ENCODE measurements at regions not wholly inside any gene's neighbourhood (a gene's known extent, or its start where the extent isn't known, plus 50 kb on each side); places are given as distances from the start of the nearest gene placed in this dataset.

GRCh38 chr5:30856242-30856641 is 337.2 kb upstream of the CDH6 start:
- ATAC-seq (no peak), DNase-seq (ENCODE audit: low spot score) (no peak)

- ATAC-seq (no peak), DNase-seq (ENCODE audit: low spot score) (no peak)
Measured at GRCh38 chr5:30853158-30853557, 340.3 kb upstream of the CDH6 start.

- DNase-seq (ENCODE audit: low spot score) = no peak
- no peak for ATAC-seq
Measured at GRCh38 chr5:30850866-30851265, 342.6 kb upstream of the CDH6 start.

- ATAC-seq = no peak
- no peak for DNase-seq (ENCODE audit: low spot score)
Measured at GRCh38 chr5:30849931-30850710, 343.4 kb upstream of the CDH6 start.

- ATAC-seq (no peak), DNase-seq (ENCODE audit: low spot score) (no peak)
Measured at GRCh38 chr5:30846171-30846570, 347.3 kb upstream of the CDH6 start.

GRCh38 chr5:30845194-30845593 is 348.3 kb upstream of the CDH6 start:
- ATAC-seq (no peak), DNase-seq (ENCODE audit: low spot score) (no peak)

GRCh38 chr5:30843541-30843940 is 349.9 kb upstream of the CDH6 start:
- ATAC-seq (no peak), DNase-seq (ENCODE audit: low spot score) (no peak)

GRCh38 chr5:30839956-30840355 is 353.5 kb upstream of the CDH6 start:
- DNase-seq (ENCODE audit: low spot score) (no peak), ATAC-seq (no peak)

- DNase-seq (ENCODE audit: low spot score) = no peak
- ATAC-seq = no peak
Measured at GRCh38 chr5:30838936-30839496, 354.5 kb upstream of the CDH6 start.

- no peak for ATAC-seq
- no peak for DNase-seq (ENCODE audit: low spot score)
Measured at GRCh38 chr5:30832519-30832918, 361.0 kb upstream of the CDH6 start.

- DNase-seq (ENCODE audit: low spot score) = no peak
- no peak for ATAC-seq
Measured at GRCh38 chr5:30831605-30832004, 361.9 kb upstream of the CDH6 start.

GRCh38 chr5:30831123-30831522 is 362.4 kb upstream of the CDH6 start:
- ATAC-seq (no peak), DNase-seq (ENCODE audit: low spot score) (no peak)

GRCh38 chr5:30811298-30811697 is 382.2 kb upstream of the CDH6 start:
- no peak for DNase-seq (ENCODE audit: low spot score)

GRCh38 chr5:30809933-30810332 is 383.6 kb upstream of the CDH6 start:
- DNase-seq (ENCODE audit: low spot score) (no peak), ATAC-seq (no peak)

More at GRCh38 chr5:30811298-30811697, 382.2 kb upstream of the CDH6 start:
- no peak for ATAC-seq

- ATAC-seq (no peak), DNase-seq (ENCODE audit: low spot score) (no peak)
Measured at GRCh38 chr5:30808996-30809395, 384.5 kb upstream of the CDH6 start.

GRCh38 chr5:30804739-30805505 is 388.6 kb upstream of the CDH6 start:
- no peak for DNase-seq (ENCODE audit: low spot score)
- ATAC-seq = no peak

- ATAC-seq (no peak), DNase-seq (ENCODE audit: low spot score) (no peak)
Measured at GRCh38 chr5:30802961-30803705, 390.4 kb upstream of the CDH6 start.

- ATAC-seq = no peak
Measured at GRCh38 chr5:30781643-30782042, 411.8 kb upstream of the CDH6 start.

GRCh38 chr5:30768056-30768690 is 425.3 kb upstream of the CDH6 start:
- no peak for DNase-seq (ENCODE audit: low spot score)
- ATAC-seq = no peak

More at GRCh38 chr5:30781643-30782042, 411.8 kb upstream of the CDH6 start:
- DNase-seq (ENCODE audit: low spot score) = no peak

GRCh38 chr5:30765706-30766105 is 427.8 kb upstream of the CDH6 start:
- DNase-seq (ENCODE audit: low spot score) = no peak
- ATAC-seq = no peak

GRCh38 chr5:30765227-30765626 is 428.3 kb upstream of the CDH6 start:
- DNase-seq (ENCODE audit: low spot score) = no peak
- ATAC-seq = no peak
